Tibial artery (tissue), 4 donors: ENCODE measurements at regions not wholly inside any gene's neighbourhood (a gene's known extent, or its start where the extent isn't known, plus 50 kb on each side); places are given as distances from the start of the nearest gene placed in this dataset.
"Not testable (repeated sequence)": the region's sequence is repeated elsewhere in the genome, so short reads cannot be mapped to it uniquely, and the experiment has no call there.

ENCODE experiments used
- DNase-seq, 2 donors: peaks; one replicate each; pipeline ENCODE4 v3.0.0-alpha.2; 2019
- H3K27ac ChIP-seq, 2 donors: fragments of 200-600 bp; sonication (generic) in 1 of 2; 1 replicate in 1 of 2; 2 replicates in 1 of 2; pipeline ENCODE4 v1.5.1; 2018 to 2019; ENCODE audit warnings: mild to moderate bottlenecking in 1 of 2
- H3K27me3 ChIP-seq, 2 donors: fragments of 200-600 bp; sonication (generic) in 1 of 2; one replicate each; pipeline versions ENCODE4 v1.5.1 to v1.6.0; 2016 to 2019
- H3K36me3 ChIP-seq, 3 donors: fragments of 200-600 bp; sonication (generic) in 2 of 3; one replicate each; pipeline ENCODE4 v1.5.1; 2016 to 2019; ENCODE audit warnings: mild to moderate bottlenecking in 2 of 3
- H3K4me1 ChIP-seq, 4 donors: fragments of 200-600 bp; sonication (generic) in 2 of 4; 1 replicate in 3 of 4; 2 replicates in 1 of 4; pipeline ENCODE4 v1.5.1; 2016 to 2019
- H3K4me3 ChIP-seq, 2 donors: fragments of 200-600 bp; sonication (generic) in 1 of 2; 1 replicate in 1 of 2; 2 replicates in 1 of 2; pipeline ENCODE4 v1.5.1; 2018 to 2019; ENCODE audit warnings: mild to moderate bottlenecking in 2 of 2
- H3K9me3 ChIP-seq, 3 donors: fragments of 200-600 bp; sonication (generic) in 1 of 3; one replicate each; pipeline ENCODE4 v1.5.1; 2016 to 2019
- CTCF ChIP-seq, 2 experiments: fragments of 200-600 bp in 1 of 2; fragments of 450-650 bp in 1 of 2; IDR thresholded peaks; one replicate each; pipeline ENCODE4 v1.5.1; 2017 to 2019; ENCODE audit warnings: antibody characterized with exemption in 2 of 2, mild to moderate bottlenecking in 1 of 2, moderate library complexity in 1 of 2
- intact Hi-C: fragments of 100-400 bp; cut with DNase I; formaldehyde crosslinking; loops from one replicate; pipeline ENCODE4 v1.15.0; 2023; ENCODE audit warnings: low total_unique reads

- Histone ChIP-seq H3K4me1 (no peaks in the 10 kb centered on the region), H3K27me3 (no peaks in the 10 kb centered on the region), H3K36me3 (no peaks in the 10 kb centered on the region), H3K27ac (no peak overlapping the region), H3K4me3 (no peak overlapping the region), H3K9me3 (no peaks in the 10 kb centered on the region)
- DNase-seq = no peak
- TF ChIP-seq CTCF (IDR thresholded peaks at IDR 0.05) = no peak
- intact Hi-C loops = no loop called here
Measured at GRCh38 chr13:72617951-72618350, 109.5 kb downstream of the MZT1 start.

DNA sequence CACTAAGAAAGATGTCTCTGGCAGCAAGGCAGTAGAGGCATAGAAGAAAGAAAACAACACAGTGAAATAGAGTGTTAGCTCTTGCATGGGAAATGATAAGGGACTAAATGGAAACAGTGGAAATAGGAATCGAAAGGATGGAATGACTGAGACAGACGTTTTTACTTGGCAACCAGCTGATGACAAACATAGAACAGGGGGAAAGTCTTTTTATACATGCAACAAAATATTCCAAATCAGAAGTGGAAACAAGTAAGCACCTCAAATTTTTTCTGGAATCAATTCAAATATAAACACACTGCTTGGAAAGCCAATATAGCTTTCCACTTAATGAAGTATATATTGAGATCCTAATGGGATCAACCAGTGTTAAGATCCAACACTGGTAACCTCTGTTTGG lies 110.2 kb downstream of the MZT1 start:
- Histone ChIP-seq H3K9me3 (no peaks in the 10 kb centered on the region), H3K27me3 (no peaks in the 10 kb centered on the region), H3K27ac (no peak overlapping the region), H3K4me3 (no peak overlapping the region), H3K36me3 (no peaks in the 10 kb centered on the region), H3K4me1 (no peaks in the 10 kb centered on the region)
- no peak for DNase-seq
- intact Hi-C loops = no loop called here
- TF ChIP-seq CTCF (IDR thresholded peaks at IDR 0.05) = no peak

GRCh38 chr13:72610251-72610891 lies 117.1 kb downstream of the MZT1 start:
- H3K36me3 ChIP-seq, H3K4me1 ChIP-seq, H3K9me3 ChIP-seq, intact Hi-C loops, H3K27ac ChIP-seq, H3K27me3 ChIP-seq, H3K4me3 ChIP-seq, DNase-seq: not testable (repeated sequence)

- H3K27me3 ChIP-seq = no peaks in the 10 kb centered on the region
- no peak overlapping the region for H3K4me3 ChIP-seq
- no peaks in the 10 kb centered on the region for H3K36me3 ChIP-seq
- DNase-seq = no peak
- no peak for TF ChIP-seq CTCF (IDR thresholded peaks at IDR 0.05)
- H3K27ac ChIP-seq = no peak overlapping the region
- H3K4me1 ChIP-seq = no peaks in the 10 kb centered on the region
- no peaks in the 10 kb centered on the region for H3K9me3 ChIP-seq
- intact Hi-C loops = no loop called here
Measured at GRCh38 chr13:72599178-72599743, 128.2 kb downstream of the MZT1 start.

DNA sequence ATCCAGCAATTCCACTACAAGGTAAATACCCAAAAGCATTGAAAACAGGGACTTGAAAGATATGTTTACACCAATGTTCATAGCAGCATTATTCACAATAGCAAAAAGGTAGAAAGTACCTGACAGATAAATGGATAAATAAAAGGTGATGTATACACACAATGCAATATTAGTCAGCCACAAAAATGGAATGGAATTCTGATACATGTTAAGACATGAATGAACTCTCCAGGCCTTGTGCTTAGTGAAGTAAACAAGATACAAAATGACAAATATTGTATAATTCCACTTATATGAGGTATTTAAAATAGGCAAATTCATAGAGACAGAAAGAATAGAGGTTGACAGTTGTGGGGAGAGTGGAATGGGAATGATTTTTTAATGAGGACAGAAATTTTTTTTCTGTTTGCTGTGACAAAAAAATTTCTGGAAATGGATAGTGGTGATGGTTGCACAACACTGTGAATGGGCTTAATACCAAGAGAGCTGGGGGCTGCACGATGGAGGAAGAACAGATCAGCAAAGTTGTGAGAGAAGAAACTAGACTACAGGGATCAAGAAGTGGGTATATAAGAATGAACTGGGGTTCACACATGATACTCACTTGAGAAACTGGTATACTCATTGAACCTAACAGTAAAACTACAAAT lies 137.2 kb downstream of the MZT1 start:
- no peak overlapping the region for H3K4me3 ChIP-seq
- H3K27me3 ChIP-seq = no peaks in the 10 kb centered on the region
- no peak overlapping the region for H3K27ac ChIP-seq
- H3K9me3 ChIP-seq = no peaks in the 10 kb centered on the region
- no peak for DNase-seq
- no peak for TF ChIP-seq CTCF (IDR thresholded peaks at IDR 0.05)
- H3K4me1 ChIP-seq = no peaks in the 10 kb centered on the region
- no peaks in the 10 kb centered on the region for H3K36me3 ChIP-seq
- intact Hi-C loops = no loop called here

DNA sequence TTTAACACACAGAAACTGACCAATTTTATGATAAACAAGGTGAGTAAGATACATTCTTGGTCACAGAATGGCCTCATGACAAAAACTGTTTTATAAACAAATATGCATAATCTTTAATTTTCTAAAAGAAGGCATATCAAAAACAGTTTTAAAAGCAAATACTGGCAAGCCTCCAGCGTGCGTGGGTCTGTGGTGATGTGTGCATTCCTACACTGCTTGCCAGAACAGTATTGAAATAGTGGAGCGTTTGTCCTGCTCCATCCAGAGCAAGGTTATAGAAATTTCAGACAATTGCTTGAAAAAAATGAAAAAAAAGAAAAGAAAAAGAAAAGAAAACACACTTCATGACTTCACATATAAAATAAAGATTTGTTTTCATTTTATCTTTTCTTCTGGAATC lies 140.9 kb downstream of the MZT1 start:
- no peak for TF ChIP-seq CTCF (IDR thresholded peaks at IDR 0.05)
- intact Hi-C loops = no loop called here
- H3K9me3 ChIP-seq = no peaks in the 10 kb centered on the region
- DNase-seq = no peak
- no peak overlapping the region for H3K27ac ChIP-seq
- H3K4me3 ChIP-seq = no peak overlapping the region
- H3K36me3 ChIP-seq = no peaks in the 10 kb centered on the region
- no peaks in the 10 kb centered on the region for H3K27me3 ChIP-seq
- no peaks in the 10 kb centered on the region for H3K4me1 ChIP-seq
